ENCODE measurements at regions not wholly inside any gene's neighbourhood (a gene's known extent, or its start where the extent isn't known, plus 50 kb on each side); places are given as distances from the start of the nearest gene placed in this dataset.

GRCh38 chr5:28984639-28985038, 1946.3 kb upstream of the CDH9 start:
- H3K27ac ChIP-seq, result no peak overlapping the region
- no peaks in the 10 kb centered on the region for H3K36me3 ChIP-seq
- DNase-seq (ENCODE audit: low spot score) (no peak), ATAC-seq (ENCODE audit: insufficient number of reproducible peaks, low FRiP score, low read depth) (no peak)
- peaks cover 6% of the 10 kb centered on the region for H3K9me3 ChIP-seq
- H3K27me3 ChIP-seq (replicated peaks; ENCODE audit: insufficient read depth), result no peaks in the 10 kb centered on the region
- no peaks in the 10 kb centered on the region for H3K4me1 ChIP-seq (ENCODE audit: control insufficient read depth in 1 of 2, low read depth in 2 of 2)
- no peak overlapping the region for H3K4me3 ChIP-seq
- TF ChIP-seq, protein P1, sequence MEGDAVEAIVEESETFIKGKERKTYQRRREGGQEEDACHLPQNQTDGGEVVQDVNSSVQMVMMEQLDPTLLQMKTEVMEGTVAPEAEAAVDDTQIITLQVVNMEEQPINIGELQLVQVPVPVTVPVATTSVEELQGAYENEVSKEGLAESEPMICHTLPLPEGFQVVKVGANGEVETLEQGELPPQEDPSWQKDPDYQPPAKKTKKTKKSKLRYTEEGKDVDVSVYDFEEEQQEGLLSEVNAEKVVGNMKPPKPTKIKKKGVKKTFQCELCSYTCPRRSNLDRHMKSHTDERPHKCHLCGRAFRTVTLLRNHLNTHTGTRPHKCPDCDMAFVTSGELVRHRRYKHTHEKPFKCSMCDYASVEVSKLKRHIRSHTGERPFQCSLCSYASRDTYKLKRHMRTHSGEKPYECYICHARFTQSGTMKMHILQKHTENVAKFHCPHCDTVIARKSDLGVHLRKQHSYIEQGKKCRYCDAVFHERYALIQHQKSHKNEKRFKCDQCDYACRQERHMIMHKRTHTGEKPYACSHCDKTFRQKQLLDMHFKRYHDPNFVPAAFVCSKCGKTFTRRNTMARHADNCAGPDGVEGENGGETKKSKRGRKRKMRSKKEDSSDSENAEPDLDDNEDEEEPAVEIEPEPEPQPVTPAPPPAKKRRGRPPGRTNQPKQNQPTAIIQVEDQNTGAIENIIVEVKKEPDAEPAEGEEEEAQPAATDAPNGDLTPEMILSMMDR (IDR thresholded peaks at IDR 0.05), result no peak

DNA sequence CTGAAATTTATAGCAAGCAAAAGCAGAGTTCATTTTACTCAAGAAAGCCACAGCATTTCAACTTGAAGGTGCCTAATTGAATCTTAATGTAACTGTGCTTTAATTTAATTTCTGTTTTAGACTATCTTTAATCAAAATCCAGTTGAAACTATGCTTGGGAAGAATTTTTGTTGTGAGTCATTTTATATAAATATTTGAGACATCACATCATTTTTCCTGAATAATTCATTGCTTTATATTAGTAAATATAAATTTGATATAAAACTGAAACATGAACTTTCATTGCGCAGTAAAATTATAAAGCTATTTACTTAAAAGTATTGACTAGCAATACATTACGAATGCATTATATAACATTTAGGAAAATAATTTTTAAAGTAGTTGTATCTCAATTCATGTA, 1937.1 kb upstream of the CDH9 start:
- H3K27ac ChIP-seq, result no peak overlapping the region
- no peaks in the 10 kb centered on the region for H3K4me1 ChIP-seq (ENCODE audit: control insufficient read depth in 1 of 2, low read depth in 2 of 2)
- H3K4me3 ChIP-seq, result no peak overlapping the region
- TF ChIP-seq, protein P1 (IDR thresholded peaks at IDR 0.05), result no peak
- no peaks in the 10 kb centered on the region for H3K36me3 ChIP-seq
- no peaks in the 10 kb centered on the region for H3K27me3 ChIP-seq (replicated peaks; ENCODE audit: insufficient read depth)
- H3K9me3 ChIP-seq, result no peaks in the 10 kb centered on the region
- DNase-seq (ENCODE audit: low spot score) (no peak), ATAC-seq (ENCODE audit: insufficient number of reproducible peaks, low FRiP score, low read depth) (no peak)

- no peak for ATAC-seq (ENCODE audit: insufficient number of reproducible peaks, low FRiP score, low read depth)
- no peak for DNase-seq (ENCODE audit: low spot score)
- no peaks in the 10 kb centered on the region for H3K9me3 ChIP-seq
- H3K27ac ChIP-seq, result no peak overlapping the region
- H3K27me3 ChIP-seq (replicated peaks; ENCODE audit: insufficient read depth), result no peaks in the 10 kb centered on the region
- H3K36me3 ChIP-seq, result no peaks in the 10 kb centered on the region
- no peak overlapping the region for H3K4me3 ChIP-seq
- TF ChIP-seq, protein P1 (IDR thresholded peaks at IDR 0.05), result no peak
- no peaks in the 10 kb centered on the region for H3K4me1 ChIP-seq (ENCODE audit: control insufficient read depth in 1 of 2, low read depth in 2 of 2)
Observed at GRCh38 chr5:28967848-28968247, 1929.5 kb upstream of the CDH9 start.

GRCh38 chr5:28961816-28962215, 1923.4 kb upstream of the CDH9 start:
- Histone ChIP-seq H3K9me3 (no peaks in the 10 kb centered on the region), H3K4me3 (no peak overlapping the region), H3K36me3 (no peaks in the 10 kb centered on the region), H3K27ac (no peak overlapping the region), H3K4me1 (ENCODE audit: control insufficient read depth in 1 of 2, low read depth in 2 of 2) (no peaks in the 10 kb centered on the region), H3K27me3 (replicated peaks; ENCODE audit: insufficient read depth) (no peaks in the 10 kb centered on the region)
- TF ChIP-seq, protein P1 (IDR thresholded peaks at IDR 0.05), result no peak
- DNase-seq (ENCODE audit: low spot score) (no peak), ATAC-seq (ENCODE audit: insufficient number of reproducible peaks, low FRiP score, low read depth) (no peak)

DNA sequence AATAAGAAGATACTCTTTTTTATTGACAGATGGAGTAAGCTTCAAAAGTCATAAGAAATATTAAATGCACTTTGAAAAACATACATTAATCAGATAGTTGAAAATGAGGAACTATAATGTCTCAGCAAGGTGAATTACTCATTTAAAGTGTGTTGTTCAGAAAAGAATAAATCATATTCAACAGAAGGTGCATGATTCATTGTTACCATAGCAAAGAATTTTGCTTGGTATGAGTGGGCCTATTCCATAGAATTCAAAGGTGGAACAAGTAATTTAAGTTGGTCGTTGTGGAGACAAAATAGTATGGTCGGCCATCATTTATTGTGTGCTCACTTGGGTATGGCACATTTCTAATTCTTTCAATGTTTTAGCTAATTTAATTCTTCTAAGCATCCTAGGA, 1920.2 kb upstream of the CDH9 start:
- DNase-seq (ENCODE audit: low spot score) (no peak), ATAC-seq (ENCODE audit: insufficient number of reproducible peaks, low FRiP score, low read depth) (no peak)
- Histone ChIP-seq H3K9me3 (no peaks in the 10 kb centered on the region), H3K27me3 (replicated peaks; ENCODE audit: insufficient read depth) (no peaks in the 10 kb centered on the region), H3K27ac (no peak overlapping the region), H3K4me1 (ENCODE audit: control insufficient read depth in 1 of 2, low read depth in 2 of 2) (no peaks in the 10 kb centered on the region), H3K4me3 (no peak overlapping the region), H3K36me3 (no peaks in the 10 kb centered on the region)
- TF ChIP-seq, protein P1 (IDR thresholded peaks at IDR 0.05), result no peak
